ENCODE measurements at regions not wholly inside any gene's neighbourhood (a gene's known extent, or its start where the extent isn't known, plus 50 kb on each side); places are given as distances from the start of the nearest gene placed in this dataset.

DNA sequence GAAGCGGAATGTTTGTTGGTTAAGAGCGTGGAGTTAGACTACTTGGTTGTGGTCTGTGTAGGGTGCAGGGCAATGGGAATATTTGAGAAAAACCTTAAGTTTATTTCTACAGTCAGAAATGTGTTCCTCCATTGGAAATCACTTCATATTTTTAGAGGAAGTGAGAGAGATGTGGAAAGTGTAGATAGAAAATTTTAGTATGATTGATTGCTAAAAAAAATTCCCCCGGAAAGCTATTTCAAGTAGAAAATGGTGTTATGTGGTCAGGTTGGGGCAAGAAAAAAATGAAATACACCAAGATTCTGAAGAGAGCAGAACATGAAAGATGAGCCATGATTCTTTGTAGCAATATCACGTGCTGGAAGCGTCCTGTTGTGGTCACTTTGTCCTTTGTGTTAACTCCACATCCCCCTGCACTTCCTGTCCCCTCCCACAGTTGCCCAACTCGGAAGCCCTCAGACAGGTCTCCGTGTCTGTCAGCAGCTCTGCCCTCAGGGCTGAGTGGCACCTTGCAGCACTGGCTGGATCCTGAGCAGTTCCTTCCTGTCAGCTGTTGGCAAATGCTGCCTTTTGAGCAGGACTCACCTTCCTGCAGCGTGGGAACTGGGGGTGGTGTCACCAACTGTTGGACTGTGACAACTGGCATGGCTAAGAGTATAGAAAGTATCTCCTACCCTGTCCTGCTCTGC lies 137.5 kb upstream of the SLC24A3 start:
- DNase-seq (ENCODE audit: low read depth, low spot score) (no peak), FAIRE-seq (no peak)
- no peaks in the 10 kb centered on the region for H3K9me3 ChIP-seq (ENCODE audit: control insufficient read depth, low read depth, low read length)
- no peak overlapping the region for H3K4me3 ChIP-seq (ENCODE audit: control insufficient read depth in 2 of 3, extremely low read depth in 1 of 3, insufficient read depth in 2 of 3, low read depth in 1 of 3, low read length in 3 of 3)
- no peaks in the 10 kb centered on the region for H4K20me1 ChIP-seq (ENCODE audit: control insufficient read depth, extremely low read depth, insufficient read depth, low read length)
- TF ChIP-seq, protein P1, sequence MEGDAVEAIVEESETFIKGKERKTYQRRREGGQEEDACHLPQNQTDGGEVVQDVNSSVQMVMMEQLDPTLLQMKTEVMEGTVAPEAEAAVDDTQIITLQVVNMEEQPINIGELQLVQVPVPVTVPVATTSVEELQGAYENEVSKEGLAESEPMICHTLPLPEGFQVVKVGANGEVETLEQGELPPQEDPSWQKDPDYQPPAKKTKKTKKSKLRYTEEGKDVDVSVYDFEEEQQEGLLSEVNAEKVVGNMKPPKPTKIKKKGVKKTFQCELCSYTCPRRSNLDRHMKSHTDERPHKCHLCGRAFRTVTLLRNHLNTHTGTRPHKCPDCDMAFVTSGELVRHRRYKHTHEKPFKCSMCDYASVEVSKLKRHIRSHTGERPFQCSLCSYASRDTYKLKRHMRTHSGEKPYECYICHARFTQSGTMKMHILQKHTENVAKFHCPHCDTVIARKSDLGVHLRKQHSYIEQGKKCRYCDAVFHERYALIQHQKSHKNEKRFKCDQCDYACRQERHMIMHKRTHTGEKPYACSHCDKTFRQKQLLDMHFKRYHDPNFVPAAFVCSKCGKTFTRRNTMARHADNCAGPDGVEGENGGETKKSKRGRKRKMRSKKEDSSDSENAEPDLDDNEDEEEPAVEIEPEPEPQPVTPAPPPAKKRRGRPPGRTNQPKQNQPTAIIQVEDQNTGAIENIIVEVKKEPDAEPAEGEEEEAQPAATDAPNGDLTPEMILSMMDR (optimal IDR thresholded peaks at IDR 0.05 in 1 of 3, IDR thresholded peaks at IDR 0.05 in 1 of 3, conservative IDR thresholded peaks at IDR 0.05 in 1 of 3; ENCODE audit: extremely low read depth in 1 of 3, insufficient read depth in 2 of 3, low read length in 3 of 3) = no peak
- TF ChIP-seq EZH2 (IDR thresholded peaks at IDR 0.05; ENCODE audit: low read length) = no peak
- H3K36me3 ChIP-seq (ENCODE audit: control insufficient read depth in 2 of 2, extremely low read depth in 1 of 2, insufficient read depth in 2 of 2, low read length in 2 of 2) = no peaks in the 10 kb centered on the region
- H2AFZ ChIP-seq (ENCODE audit: control insufficient read depth, low read length) = no peak overlapping the region
- no peaks in the 10 kb centered on the region for H3K4me1 ChIP-seq (ENCODE audit: control insufficient read depth, extremely low read depth, insufficient read depth, low read length)
- no peaks in the 10 kb centered on the region for H3K9me1 ChIP-seq (ENCODE audit: control insufficient read depth, extremely low read depth, insufficient read depth, low read length)
- H3K27me3 ChIP-seq (ENCODE audit: control insufficient read depth, extremely low read depth, insufficient read depth, low read length) = no peaks in the 10 kb centered on the region
- H3K4me2 ChIP-seq (ENCODE audit: control insufficient read depth, extremely low read depth, insufficient read depth, low read depth, low read length) = no peak overlapping the region
- no peaks in the 10 kb centered on the region for H3K79me2 ChIP-seq (ENCODE audit: control insufficient read depth, insufficient read depth, low read length)
- dilution Hi-C loops (cut with MboI; ENCODE audit: extremely low pct_ligation_motif_present, low sequenced_read_pairs) = no loop called here
- no peak overlapping the region for H3K9ac ChIP-seq (ENCODE audit: control insufficient read depth, extremely low read depth, insufficient read depth, low read length)
- no peak overlapping the region for H3K27ac ChIP-seq (ENCODE audit: control insufficient read depth, insufficient read depth, low read length)

DNA sequence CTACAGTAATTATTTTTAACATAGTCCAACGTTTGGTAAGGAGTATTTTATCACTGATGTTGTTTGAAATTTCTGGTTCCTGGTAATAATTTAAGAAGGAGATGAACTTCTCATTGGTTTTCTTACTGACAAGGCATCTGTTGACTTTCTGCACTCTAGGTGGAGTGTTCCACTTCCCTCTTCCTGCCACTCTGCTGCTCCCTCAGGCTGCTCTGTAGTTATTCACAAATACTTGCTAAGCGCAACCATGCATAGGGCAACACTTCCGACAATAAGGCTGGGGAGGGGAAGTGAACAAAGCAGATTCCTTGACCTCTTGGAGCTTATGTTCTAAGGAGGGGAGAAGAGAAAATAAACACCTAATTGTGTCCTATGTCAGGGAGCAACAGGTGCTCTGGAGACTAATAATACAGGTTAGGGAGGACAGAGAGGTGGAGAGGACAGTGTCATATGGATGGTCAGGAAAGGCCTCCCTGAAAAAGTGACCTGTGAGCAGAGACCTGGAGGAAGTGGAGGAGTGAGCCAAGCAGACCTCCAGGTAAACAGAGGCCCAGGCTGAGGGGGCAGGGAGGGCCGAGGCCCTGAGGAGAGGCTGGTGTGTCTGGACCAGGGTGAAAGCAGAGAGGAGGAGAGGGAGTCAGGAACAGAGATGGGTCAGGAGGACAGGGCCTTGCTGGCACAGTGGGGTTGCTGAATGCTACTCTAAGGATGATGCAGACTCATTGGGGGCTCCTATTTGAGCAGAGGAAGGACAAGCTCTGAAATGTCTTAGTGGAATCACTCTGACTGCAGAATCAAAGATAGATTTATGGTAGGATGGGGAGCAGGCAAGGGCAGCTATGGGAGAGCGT lies 134.8 kb upstream of the SLC24A3 start:
- no peak overlapping the region for H2AFZ ChIP-seq (ENCODE audit: control insufficient read depth, low read length)
- H3K4me1 ChIP-seq (ENCODE audit: control insufficient read depth, extremely low read depth, insufficient read depth, low read length) = no peaks in the 10 kb centered on the region
- no peaks in the 10 kb centered on the region for H3K79me2 ChIP-seq (ENCODE audit: control insufficient read depth, insufficient read depth, low read length)
- H3K4me3 ChIP-seq (ENCODE audit: control insufficient read depth in 2 of 3, extremely low read depth in 1 of 3, insufficient read depth in 2 of 3, low read depth in 1 of 3, low read length in 3 of 3) = no peak overlapping the region
- H3K27me3 ChIP-seq (ENCODE audit: control insufficient read depth, extremely low read depth, insufficient read depth, low read length) = no peaks in the 10 kb centered on the region
- DNase-seq (ENCODE audit: low read depth, low spot score) (no peak), FAIRE-seq (no peak)
- no peak overlapping the region for H3K27ac ChIP-seq (ENCODE audit: control insufficient read depth, insufficient read depth, low read length)
- no peaks in the 10 kb centered on the region for H3K9me3 ChIP-seq (ENCODE audit: control insufficient read depth, low read depth, low read length)
- TF ChIP-seq, protein P1 (optimal IDR thresholded peaks at IDR 0.05 in 1 of 3, IDR thresholded peaks at IDR 0.05 in 1 of 3, conservative IDR thresholded peaks at IDR 0.05 in 1 of 3; ENCODE audit: extremely low read depth in 1 of 3, insufficient read depth in 2 of 3, low read length in 3 of 3) = no peak
- H3K36me3 ChIP-seq (ENCODE audit: control insufficient read depth in 2 of 2, extremely low read depth in 1 of 2, insufficient read depth in 2 of 2, low read length in 2 of 2) = no peaks in the 10 kb centered on the region
- no peaks in the 10 kb centered on the region for H4K20me1 ChIP-seq (ENCODE audit: control insufficient read depth, extremely low read depth, insufficient read depth, low read length)
- no peak overlapping the region for H3K4me2 ChIP-seq (ENCODE audit: control insufficient read depth, extremely low read depth, insufficient read depth, low read depth, low read length)
- no peaks in the 10 kb centered on the region for H3K9me1 ChIP-seq (ENCODE audit: control insufficient read depth, extremely low read depth, insufficient read depth, low read length)
- no peak overlapping the region for H3K9ac ChIP-seq (ENCODE audit: control insufficient read depth, extremely low read depth, insufficient read depth, low read length)
- dilution Hi-C loops (cut with MboI; ENCODE audit: extremely low pct_ligation_motif_present, low sequenced_read_pairs) = no loop called here
